ENCODE measurements at regions not wholly inside any gene's neighbourhood (a gene's known extent, or its start where the extent isn't known, plus 50 kb on each side); places are given as distances from the start of the nearest gene placed in this dataset.

GRCh38 chr12:43103866-43104265, 448.1 kb downstream of the ADAMTS20 start:
- Histone ChIP-seq H3K4me3 (ENCODE audit: low read length, poor library complexity, severe bottlenecking) (no peak overlapping the region), H3K9me2 (replicated peaks; ENCODE audit: low read depth, low read length) (no peaks in the 10 kb centered on the region)

GRCh38 chr12:43102546-43103264, 449.3 kb downstream of the ADAMTS20 start:
- Histone ChIP-seq H3F3A (ENCODE audit: low read depth) (no peaks in the 10 kb centered on the region), H4K20me1 (ENCODE audit: insufficient read depth, low read length, poor library complexity, severe bottlenecking) (no peaks in the 10 kb centered on the region), H2AFZ (ENCODE audit: low read length) (no peak overlapping the region), H3K79me2 (ENCODE audit: insufficient read depth, low read length) (no peaks in the 10 kb centered on the region), H3K9me3 (ENCODE audit: insufficient read depth, low read depth, low read length) (no peaks in the 10 kb centered on the region), H3K27me3 (ENCODE audit: insufficient read depth, low read length, poor library complexity, severe bottlenecking) (no peaks in the 10 kb centered on the region), H3K4me3 (ENCODE audit: low read length, poor library complexity, severe bottlenecking) (no peak overlapping the region), H3K9ac (ENCODE audit: low read depth, low read length, poor library complexity, severe bottlenecking) (no peak overlapping the region), H3K4me1 (ENCODE audit: insufficient read depth, low read length, poor library complexity, severe bottlenecking) (peaks cover 5% of the 10 kb centered on the region), H3K9me2 (replicated peaks; ENCODE audit: low read depth, low read length) (no peaks in the 10 kb centered on the region), H3K36me3 (ENCODE audit: insufficient read depth, low read length) (no peaks in the 10 kb centered on the region), H3K4me2 (ENCODE audit: low read depth, low read length, poor library complexity, severe bottlenecking) (no peak overlapping the region)
- TF ChIP-seq EZH2phosphoT487 (IDR thresholded peaks at IDR 0.05; ENCODE audit: borderline replicate concordance) = no peak
- TF ChIP-seq CTCF (conservative IDR thresholded peaks at IDR 0.05; ENCODE audit: low read length) = no peak

More at GRCh38 chr12:43103866-43104265, 448.1 kb downstream of the ADAMTS20 start:
- Histone ChIP-seq H2AFZ (ENCODE audit: low read length) (no peak overlapping the region), H3F3A (ENCODE audit: low read depth) (no peaks in the 10 kb centered on the region), H3K79me2 (ENCODE audit: insufficient read depth, low read length) (no peaks in the 10 kb centered on the region), H3K4me2 (ENCODE audit: low read depth, low read length, poor library complexity, severe bottlenecking) (no peak overlapping the region), H3K9me3 (ENCODE audit: insufficient read depth, low read depth, low read length) (no peaks in the 10 kb centered on the region), H4K20me1 (ENCODE audit: insufficient read depth, low read length, poor library complexity, severe bottlenecking) (no peaks in the 10 kb centered on the region), H3K36me3 (ENCODE audit: insufficient read depth, low read length) (no peaks in the 10 kb centered on the region), H3K27me3 (ENCODE audit: insufficient read depth, low read length, poor library complexity, severe bottlenecking) (no peaks in the 10 kb centered on the region), H3K9ac (ENCODE audit: low read depth, low read length, poor library complexity, severe bottlenecking) (no peak overlapping the region), H3K4me1 (ENCODE audit: insufficient read depth, low read length, poor library complexity, severe bottlenecking) (peaks cover 5% of the 10 kb centered on the region)
- TF ChIP-seq EZH2phosphoT487 (IDR thresholded peaks at IDR 0.05; ENCODE audit: borderline replicate concordance) = no peak
- no peak for TF ChIP-seq CTCF (conservative IDR thresholded peaks at IDR 0.05; ENCODE audit: low read length)

- TF ChIP-seq CTCF (conservative IDR thresholded peaks at IDR 0.05; ENCODE audit: low read length) (no peak), EZH2phosphoT487 (IDR thresholded peaks at IDR 0.05; ENCODE audit: borderline replicate concordance) (no peak)
- Histone ChIP-seq H3K79me2 (ENCODE audit: insufficient read depth, low read length) (no peaks in the 10 kb centered on the region), H3K36me3 (ENCODE audit: insufficient read depth, low read length) (no peaks in the 10 kb centered on the region), H3K9ac (ENCODE audit: low read depth, low read length, poor library complexity, severe bottlenecking) (no peak overlapping the region), H3K4me1 (ENCODE audit: insufficient read depth, low read length, poor library complexity, severe bottlenecking) (no peaks in the 10 kb centered on the region), H4K20me1 (ENCODE audit: insufficient read depth, low read length, poor library complexity, severe bottlenecking) (no peaks in the 10 kb centered on the region), H3K4me3 (ENCODE audit: low read length, poor library complexity, severe bottlenecking) (no peak overlapping the region), H3K27me3 (ENCODE audit: insufficient read depth, low read length, poor library complexity, severe bottlenecking) (no peaks in the 10 kb centered on the region), H3F3A (ENCODE audit: low read depth) (no peaks in the 10 kb centered on the region), H3K9me2 (replicated peaks; ENCODE audit: low read depth, low read length) (no peaks in the 10 kb centered on the region), H2AFZ (ENCODE audit: low read length) (no peak overlapping the region), H3K4me2 (ENCODE audit: low read depth, low read length, poor library complexity, severe bottlenecking) (no peak overlapping the region), H3K9me3 (ENCODE audit: insufficient read depth, low read depth, low read length) (no peaks in the 10 kb centered on the region)
These were observed 451.8 kb downstream of the ADAMTS20 start for GRCh38 chr12:43100231-43100630.
